Smooth muscle cell (in vitro differentiated cells): ENCODE measurements at regions not wholly inside any gene's neighbourhood (a gene's known extent, or its start where the extent isn't known, plus 50 kb on each side); places are given as distances from the start of the nearest gene placed in this dataset.

Source experiments
- DNase-seq: peaks from one replicate; lab custom pipeline; 2025; ENCODE audit not compliant: unreplicated experiment; lab: John Stamatoyannopoulos, UW
- H2AFZ ChIP-seq: fragments of 200-600 bp; sonication (generic); 2 replicates; pipeline ENCODE4 v1.6.0; 2016; ENCODE audit warnings: antibody characterized with exemption, low read depth, mild to moderate bottlenecking
- H3F3A ChIP-seq: fragments of 200-600 bp; sonication (generic); 2 replicates; pipeline ENCODE4 v1.6.0; 2017; ENCODE audit warnings: antibody characterized with exemption, low read depth
- H3K27ac ChIP-seq: fragments of 200-600 bp; sonication (generic); 2 replicates; pipeline ENCODE4 v1.5.1; 2016; ENCODE audit warnings: low read depth, mild to moderate bottlenecking
- H3K27me3 ChIP-seq: fragments of 200-600 bp; sonication (generic); 2 replicates; pipeline ENCODE4 v1.6.1; 2016; ENCODE audit warnings: low read depth, mild to moderate bottlenecking
- H3K36me3 ChIP-seq: fragments of 200-600 bp; sonication (generic); 2 replicates; pipeline ENCODE4 v1.5.1; 2016; ENCODE audit warnings: low read depth
- H3K4me1 ChIP-seq: fragments of 200-600 bp; sonication (generic); 2 replicates; pipeline ENCODE4 v1.5.1; 2016; ENCODE audit warnings: low read depth
- H3K4me2 ChIP-seq: fragments of 200-600 bp; sonication (generic); 2 replicates; pipeline ENCODE4 v1.6.0; 2016; ENCODE audit warnings: mild to moderate bottlenecking
- H3K4me3 ChIP-seq: fragments of 200-600 bp; sonication (generic); 2 replicates; pipeline ENCODE4 v1.5.1; 2016; ENCODE audit warnings: mild to moderate bottlenecking
- H3K79me2 ChIP-seq: fragments of 200-600 bp; sonication (generic); 2 replicates; pipeline ENCODE4 v1.6.0; 2016; ENCODE audit warnings: low read depth, mild to moderate bottlenecking
- H3K9ac ChIP-seq: fragments of 200-600 bp; sonication (generic); 2 replicates; pipeline ENCODE4 v1.6.0; 2016; ENCODE audit warnings: low read depth
- H3K9me3 ChIP-seq: fragments of 200-600 bp; sonication (generic); replicated peaks from 2 replicates; pipeline ENCODE4 v1.5.1; 2016; ENCODE audit warnings: low read depth
- H4K20me1 ChIP-seq: fragments of 200-600 bp; sonication (generic); 2 replicates; pipeline ENCODE4 v1.6.0; 2016; ENCODE audit warnings: low read depth
- CTCF ChIP-seq: fragments of 200-600 bp; sonication (generic); IDR thresholded peaks from 2 replicates; pipeline ENCODE4 v1.5.1; 2017; ENCODE audit warnings: borderline replicate concordance, mild to moderate bottlenecking, antibody characterized with exemption; ENCODE audit not compliant: insufficient read depth, poor library complexity, severe bottlenecking
- WGBS: methylation state at CpG from one replicate; pipeline ENCODE4 v1.1.7; 2016; ENCODE audit warnings: low lambda C conversion rate; 5-methylcytosine and 5-hydroxymethylcytosine counted together

GRCh38 chr2:215683295-215683694, 247.4 kb upstream of the FN1 start:
- peaks cover 38% of the 10 kb centered on the region for H3K4me1 ChIP-seq
- no peak overlapping the region for H3K9ac ChIP-seq
- TF ChIP-seq CTCF = no peak
- no peaks in the 10 kb centered on the region for H3K9me3 ChIP-seq
- no peaks in the 10 kb centered on the region for H4K20me1 ChIP-seq
- no peak overlapping the region for H2AFZ ChIP-seq
- peak overlapping the region; percentile 76 for H3K27ac ChIP-seq
- H3K36me3 ChIP-seq = no peaks in the 10 kb centered on the region
- no peaks in the 10 kb centered on the region for H3K27me3 ChIP-seq
- DNase-seq = no peak
- no peaks in the 10 kb centered on the region for H3K79me2 ChIP-seq
- H3K4me2 ChIP-seq = no peak overlapping the region
- H3K4me3 ChIP-seq = no peak overlapping the region
- H3F3A ChIP-seq = peaks cover 34% of the 10 kb centered on the region
- WGBS = 89% methylated on average over 4 of the region's 4 CpGs

GRCh38 chr2:215681799-215682596, 246.1 kb upstream of the FN1 start:
- Histone ChIP-seq H3F3A (peaks cover 34% of the 10 kb centered on the region), H3K27ac (peak overlapping the region; percentile 93), H4K20me1 (no peaks in the 10 kb centered on the region), H3K36me3 (no peaks in the 10 kb centered on the region), H3K4me2 (peak overlapping the region; percentile 62), H3K4me1 (peaks cover 32% of the 10 kb centered on the region), H2AFZ (no peak overlapping the region), H3K9me3 (no peaks in the 10 kb centered on the region), H3K79me2 (no peaks in the 10 kb centered on the region), H3K9ac (no peak overlapping the region), H3K27me3 (no peaks in the 10 kb centered on the region), H3K4me3 (no peak overlapping the region)
- DNase-seq = no peak
- WGBS = 70% methylated on average over 4 of the region's 4 CpGs
- no peak for TF ChIP-seq CTCF

- no peak for DNase-seq
- H3K27ac ChIP-seq = peak overlapping the region; percentile 93
Observed at GRCh38 chr2:215680605-215681598, 245.0 kb upstream of the FN1 start.

More at GRCh38 chr2:215680605-215681598, 245.0 kb upstream of the FN1 start:
- peaks cover 28% of the 10 kb centered on the region for H3F3A ChIP-seq
- H3K79me2 ChIP-seq = no peaks in the 10 kb centered on the region
- peaks cover 29% of the 10 kb centered on the region for H3K4me1 ChIP-seq
- no peaks in the 10 kb centered on the region for H4K20me1 ChIP-seq
- no peak overlapping the region for H3K4me3 ChIP-seq
- H3K9me3 ChIP-seq = no peaks in the 10 kb centered on the region
- H3K27me3 ChIP-seq = no peaks in the 10 kb centered on the region
- H3K4me2 ChIP-seq = peak overlapping the region; percentile 62
- no peak for TF ChIP-seq CTCF
- H3K36me3 ChIP-seq = no peaks in the 10 kb centered on the region
- 29% methylated on average over 6 of the region's 6 CpGs for WGBS
- H3K9ac ChIP-seq = peak overlapping the region; percentile 15
- peak overlapping the region; percentile 41 for H2AFZ ChIP-seq
